ENCODE measurements at regions not wholly inside any gene's neighbourhood (a gene's known extent, or its start where the extent isn't known, plus 50 kb on each side); places are given as distances from the start of the nearest gene placed in this dataset.

GRCh38 chr17:27242951-27243350, 51.0 kb upstream of the WSB1 start:
- peak overlapping the region; percentile 61 for H3K27ac ChIP-seq
- H3K36me3 ChIP-seq, result no peaks in the 10 kb centered on the region
- DNase-seq, result no peak
- H3K4me3 ChIP-seq, result no peak overlapping the region
- no peaks in the 10 kb centered on the region for H3K27me3 ChIP-seq (ENCODE audit: low read depth)
- no peak for TF ChIP-seq CTCF (IDR thresholded peaks at IDR 0.05)
- ATAC-seq, result no peak
- intact Hi-C loops (cut with DNase I), result loop anchor here (10.0 kb wide), 1 partner anchor 92 kb away; no protein-coding TSS in a partner anchor
- no peaks in the 10 kb centered on the region for H3K9me3 ChIP-seq
- peaks cover 88% of the 10 kb centered on the region for H3K4me1 ChIP-seq

GRCh38 chr17:27244011-27244410, 49.9 kb upstream of the WSB1 start:
- H3K27ac ChIP-seq, result peak overlapping the region; percentile 87
- TF ChIP-seq CTCF (IDR thresholded peaks at IDR 0.05), result no peak

More at GRCh38 chr17:27244011-27244410, 49.9 kb upstream of the WSB1 start:
- Histone ChIP-seq H3K4me3 (no peak overlapping the region), H3K9me3 (no peaks in the 10 kb centered on the region), H3K4me1 (peaks cover 93% of the 10 kb centered on the region), H3K36me3 (no peaks in the 10 kb centered on the region), H3K27me3 (ENCODE audit: low read depth) (no peaks in the 10 kb centered on the region)
- ATAC-seq, result no peak
- DNase-seq, result no peak
- intact Hi-C loops (cut with DNase I), result loop anchor here (10.0 kb wide), 1 partner anchor 91 kb away; no protein-coding TSS in a partner anchor

Data from lower lobe of right lung (tissue), 2 donors.